ENCODE measurements at regions not wholly inside any gene's neighbourhood (a gene's known extent, or its start where the extent isn't known, plus 50 kb on each side); places are given as distances from the start of the nearest gene placed in this dataset.
"Not testable (repeated sequence)": the region's sequence is repeated elsewhere in the genome, so short reads cannot be mapped to it uniquely, and the experiment has no call there.

GRCh38 chr5:39760385-39761198, 335.8 kb upstream of the DAB2 start:
- peak; percentile 99 for DNase-seq (ENCODE audit: low read depth)

DNA sequence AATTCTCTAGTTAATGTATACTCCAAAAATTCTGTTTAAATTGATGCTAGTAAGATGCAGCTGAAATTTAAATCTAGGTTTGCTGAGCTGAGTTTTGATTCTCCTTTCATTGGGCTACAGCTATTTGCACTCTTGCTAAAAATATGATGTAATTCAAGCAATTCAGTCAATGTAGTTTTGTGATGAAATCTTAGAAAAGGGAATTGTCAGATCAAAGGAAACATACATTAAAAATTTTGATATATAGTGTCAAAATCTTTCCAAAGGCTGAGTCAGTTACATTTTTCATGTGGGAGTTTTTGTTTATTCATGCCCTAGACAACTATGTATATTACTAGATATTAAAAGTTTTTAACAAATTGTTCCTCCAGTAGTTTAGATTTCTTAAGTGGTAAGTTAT, 334.9 kb upstream of the DAB2 start:
- DNase-seq (ENCODE audit: low read depth) = no peak

GRCh38 chr5:39758426-39758825, 333.6 kb upstream of the DAB2 start:
- no peak for DNase-seq (ENCODE audit: low read depth)

DNA sequence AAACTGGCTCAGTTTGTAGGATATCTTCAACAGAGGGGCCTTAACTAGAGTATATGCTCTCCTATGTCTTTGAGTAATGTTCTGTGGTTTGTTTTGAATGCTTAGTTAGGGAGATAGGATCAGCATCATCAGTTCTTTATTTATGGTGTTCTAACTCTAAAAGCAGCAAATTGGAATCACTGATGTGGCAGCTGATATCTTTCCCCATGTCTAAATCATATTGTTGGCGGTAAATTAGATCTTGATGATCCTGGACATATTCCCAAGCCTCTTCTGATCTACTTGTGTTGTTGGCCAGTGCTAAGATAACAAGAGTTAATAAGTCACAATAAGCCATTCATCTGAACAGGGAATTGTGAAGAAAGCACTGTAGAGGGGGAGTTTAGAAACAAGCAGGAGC, 332.4 kb upstream of the DAB2 start:
- no peak for DNase-seq (ENCODE audit: low read depth)

GRCh38 chr5:39755986-39756385, 331.2 kb upstream of the DAB2 start:
- DNase-seq (ENCODE audit: low read depth) = peak; percentile 98

GRCh38 chr5:39755452-39755851, 330.7 kb upstream of the DAB2 start:
- no peak for DNase-seq (ENCODE audit: low read depth)

- not testable (repeated sequence) for DNase-seq (ENCODE audit: low read depth)
These were observed 329.0 kb upstream of the DAB2 start for GRCh38 chr5:39753747-39754146.

GRCh38 chr5:39750661-39751060, 325.9 kb upstream of the DAB2 start:
- DNase-seq (ENCODE audit: low read depth) = no peak

DNA sequence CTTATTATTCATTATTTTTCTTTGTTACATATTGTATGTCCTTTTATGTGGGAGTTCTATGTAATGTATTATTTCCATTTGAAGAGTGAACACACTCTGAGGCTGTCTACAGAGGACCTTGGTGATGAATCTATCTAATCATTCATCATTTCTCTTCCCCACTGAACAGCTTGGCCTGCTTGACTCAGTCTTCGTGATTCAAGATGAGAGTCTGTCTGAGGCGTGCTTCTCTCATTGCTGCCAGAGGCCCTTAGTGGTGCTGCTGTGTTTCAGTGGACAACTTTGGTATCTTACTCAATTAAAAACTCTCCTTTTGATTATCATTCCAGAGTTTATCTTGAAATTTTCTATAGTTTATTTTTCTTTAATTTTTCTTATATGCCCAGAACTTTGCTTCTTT, 318.1 kb upstream of the DAB2 start:
- DNase-seq (ENCODE audit: low read depth) = no peak

DNA sequence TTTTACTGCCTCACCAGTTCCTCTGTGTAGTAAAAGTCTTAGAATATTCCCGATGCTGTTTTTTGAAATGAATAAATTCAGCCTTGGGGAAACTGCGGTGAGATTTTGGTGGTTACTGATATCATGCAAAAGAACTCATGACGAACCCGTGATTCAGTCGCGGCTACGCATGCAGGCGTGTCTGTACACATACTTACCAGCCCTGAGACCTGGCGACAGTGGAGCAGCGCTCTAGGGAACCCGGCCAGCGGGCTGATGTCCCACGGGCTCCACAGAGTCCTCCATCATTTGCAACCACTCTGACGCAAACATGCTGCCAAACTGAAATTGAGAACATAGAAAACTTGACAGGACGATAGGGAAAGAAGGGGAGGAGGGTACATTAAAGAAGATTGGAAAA, 315.6 kb upstream of the DAB2 start:
- DNase-seq (ENCODE audit: low read depth) = no peak

DNA sequence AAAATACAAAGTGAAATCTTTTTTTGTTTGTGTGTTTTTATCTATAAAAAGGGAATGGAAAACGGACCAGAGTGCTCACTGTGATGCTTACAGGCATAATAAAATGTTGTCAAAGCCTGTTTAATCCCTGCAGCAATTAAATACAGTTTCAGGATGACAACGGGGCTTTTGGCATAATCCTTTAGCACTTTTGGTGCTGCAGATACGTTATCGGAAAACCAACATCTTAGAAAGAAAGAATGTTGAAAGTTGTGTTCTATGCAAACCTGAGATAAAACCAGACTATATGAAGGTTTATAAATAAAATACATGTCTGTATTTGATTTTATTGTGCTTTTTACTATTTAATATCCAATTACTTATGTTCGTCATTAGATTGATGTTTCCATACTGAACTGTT, 307.4 kb upstream of the DAB2 start:
- no peak for DNase-seq (ENCODE audit: low read depth)

GRCh38 chr5:39730699-39731098, 305.9 kb upstream of the DAB2 start:
- DNase-seq (ENCODE audit: low read depth) = no peak

- DNase-seq (ENCODE audit: low read depth) = peak; percentile 14
These were observed 305.2 kb upstream of the DAB2 start for GRCh38 chr5:39730006-39730405.

- no peak for DNase-seq (ENCODE audit: low read depth)
These were observed 301.7 kb upstream of the DAB2 start for GRCh38 chr5:39726467-39726866.

DNA sequence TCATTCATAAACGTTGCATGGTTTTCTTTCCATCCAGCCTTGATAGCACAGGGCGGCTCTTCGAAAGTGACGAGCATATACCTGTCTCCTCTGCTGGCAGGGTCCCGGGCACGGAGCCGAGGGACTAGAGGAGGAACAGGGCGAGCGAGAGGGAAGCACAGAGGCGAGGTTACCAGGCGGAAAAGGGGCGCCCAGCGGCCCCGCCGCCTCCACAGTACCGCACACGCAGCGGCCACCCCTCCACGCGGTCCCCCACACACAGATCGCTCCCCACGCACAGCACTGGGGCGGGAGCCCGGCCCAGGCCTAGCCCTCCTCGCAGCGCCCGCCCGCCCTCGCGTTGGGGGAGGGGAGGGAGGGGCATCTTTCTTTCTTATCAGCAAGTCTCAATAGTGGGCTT, 296.6 kb upstream of the DAB2 start:
- no peak for DNase-seq (ENCODE audit: low read depth)

GRCh38 chr5:39720136-39720535, 295.4 kb upstream of the DAB2 start:
- DNase-seq (ENCODE audit: low read depth) = no peak

GRCh38 chr5:39717176-39717897, 292.6 kb upstream of the DAB2 start:
- peak; percentile 35 for DNase-seq (ENCODE audit: low read depth)

DNA sequence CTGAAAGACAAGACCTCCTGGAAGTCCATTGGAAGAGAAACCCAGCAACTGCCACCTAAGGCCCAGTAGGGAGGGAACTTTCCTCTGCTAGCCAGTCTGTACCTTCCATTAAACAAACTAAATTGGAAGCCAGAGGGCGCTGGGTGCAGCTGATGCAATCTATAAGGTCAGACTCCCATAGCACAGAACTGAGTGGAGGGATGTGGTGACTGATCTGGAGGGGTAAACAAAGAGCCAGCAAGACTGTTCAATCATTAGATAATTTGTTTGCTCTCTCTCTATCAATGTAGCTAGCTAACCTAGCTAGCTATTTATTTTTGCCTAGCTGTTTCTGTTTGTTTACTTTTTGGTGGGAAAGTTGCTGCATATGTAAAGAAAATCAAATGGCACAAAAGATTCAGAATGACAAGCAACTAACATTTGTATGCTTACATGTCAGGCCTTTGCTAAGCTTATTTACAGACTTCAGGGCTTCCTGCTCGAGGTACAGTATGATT, 291.8 kb upstream of the DAB2 start:
- DNase-seq (ENCODE audit: low read depth) = peak; percentile 78

- peak; percentile 84 for DNase-seq (ENCODE audit: low read depth)
These were observed 289.4 kb upstream of the DAB2 start for GRCh38 chr5:39714036-39714698.

- peak; percentile 94 for DNase-seq (ENCODE audit: low read depth)
These were observed 288.6 kb upstream of the DAB2 start for GRCh38 chr5:39713250-39713916.

- no peak for DNase-seq (ENCODE audit: low read depth)
These were observed 287.8 kb upstream of the DAB2 start for GRCh38 chr5:39712316-39713249.

All from LHCN-M2 (cell line).